CD4-positive, alpha-beta T cell (primary cell): ENCODE measurements at regions not wholly inside any gene's neighbourhood (a gene's known extent, or its start where the extent isn't known, plus 50 kb on each side); places are given as distances from the start of the nearest gene placed in this dataset.

Source experiments
- ATAC-seq: fragments of 200-7000 bp; cut with Tn5 transposase; one replicate; pipeline ENCODE4 v1.10.0; 2022; ENCODE audit warnings: mild to moderate bottlenecking; ENCODE audit not compliant: poor library complexity
- CTCF ChIA-PET: fragments of 350-600 bp; sonication (Branson Sonifier 250); formaldehyde crosslinking; loops from one replicate; lab custom pipeline; 2021; ENCODE audit warnings: antibody characterized with exemption, inconsistent platforms; lab: Charles Lee
- POLR2A ChIA-PET: fragments of 350-600 bp; sonication (Branson Sonifier 250); formaldehyde crosslinking; loops from one replicate; lab custom pipeline; 2021; ENCODE audit warnings: antibody characterized with exemption, inconsistent platforms; lab: Charles Lee
- DNase-seq, 14 experiments: peaks; one replicate each; pipeline ENCODE4 v3.0.0-alpha.2; 2013 to 2020; ENCODE audit warnings: mixed read lengths in 2 of 14
- H3K27ac ChIP-seq, 2 donors: one replicate each; pipeline versions ENCODE4 v1.5.1 to v1.7.0; 2013; ENCODE audit warnings: low read length in 2 of 2, low read depth in 1 of 2, mild to moderate bottlenecking in 1 of 2
- H3K27me3 ChIP-seq, 2 experiments: 1 replicate in 1 of 2; 2 replicates in 1 of 2; pipeline versions ENCODE4 v1.6.1 to v1.7.0; 2013; ENCODE audit warnings: low read length in 2 of 2, control low read depth in 1 of 2, mild to moderate bottlenecking in 1 of 2, moderate library complexity in 1 of 2; ENCODE audit not compliant: insufficient read depth in 2 of 2, control insufficient read depth in 1 of 2
- H3K36me3 ChIP-seq: one replicate; pipeline ENCODE4 v1.6.1; 2013; ENCODE audit warnings: low read length, control low read depth; ENCODE audit not compliant: insufficient read depth
- H3K4me1 ChIP-seq: one replicate; pipeline ENCODE4 v1.6.1; 2013; ENCODE audit warnings: low read length, control low read depth; ENCODE audit not compliant: insufficient read depth
- H3K4me3 ChIP-seq: one replicate; pipeline ENCODE4 v1.5.1; 2013; ENCODE audit warnings: mild to moderate bottlenecking, low read length, moderate library complexity
- H3K9me3 ChIP-seq, 2 experiments: 1 replicate in 1 of 2; 2 replicates in 1 of 2; pipeline versions ENCODE4 v1.6.1 to v1.7.0; 2013; ENCODE audit warnings: low read length in 2 of 2, mild to moderate bottlenecking in 2 of 2, control low read depth in 1 of 2, moderate library complexity in 1 of 2; ENCODE audit not compliant: control insufficient read depth in 1 of 2, insufficient read depth in 1 of 2
- H3K27ac Mint-ChIP-seq: one replicate; pipeline ENCODE4 v1.8.0; 2020; ENCODE audit warnings: mixed read lengths
- H3K27me3 Mint-ChIP-seq: one replicate; pipeline ENCODE4 v1.8.0; 2021; ENCODE audit warnings: mixed read lengths
- H3K36me3 Mint-ChIP-seq: one replicate; pipeline ENCODE4 v1.8.0; 2021; ENCODE audit warnings: low read depth, mixed read lengths
- H3K4me1 Mint-ChIP-seq: one replicate; pipeline ENCODE4 v1.8.0; 2021; ENCODE audit warnings: low read depth, mixed read lengths
- H3K4me3 Mint-ChIP-seq: one replicate; pipeline ENCODE4 v1.8.0; 2020; ENCODE audit warnings: mild to moderate bottlenecking, mixed read lengths
- H3K9me3 Mint-ChIP-seq: one replicate; pipeline ENCODE4 v1.8.0; 2020; ENCODE audit warnings: mixed read lengths
- CTCF ChIP-seq: fragments of 200-600 bp; IDR thresholded peaks from one replicate; pipeline ENCODE4 v1.8.0; 2022; ENCODE audit warnings: antibody characterized with exemption, mild to moderate bottlenecking
- intact Hi-C, 2 experiments: fragments of 100-400 bp; cut with DNase I in 1 of 2; cut with micrococcal nuclease in 1 of 2; formaldehyde crosslinking; loops; one replicate each; pipeline versions ENCODE4 v1.15.1 to v1.9.0; 2023 to 2025; cut with DNase I, micrococcal nuclease

GRCh38 chr14:51807356-51807755 is 53.1 kb upstream of the GNG2 start:
- no peak overlapping the region for H3K27ac Mint-ChIP-seq
- no peak overlapping the region for H3K4me3 Mint-ChIP-seq
- peaks cover 3% of the 10 kb centered on the region for H3K27me3 Mint-ChIP-seq
- Histone ChIP-seq H3K4me1 (no peaks in the 10 kb centered on the region), H3K4me3 (no peak overlapping the region), H3K27ac (no peak overlapping the region), H3K9me3 (no peaks in the 10 kb centered on the region), H3K27me3 (no peaks in the 10 kb centered on the region), H3K36me3 (no peaks in the 10 kb centered on the region)
- CTCF ChIA-PET = no interaction called here
- no peak for TF ChIP-seq CTCF
- no peaks in the 10 kb centered on the region for H3K4me1 Mint-ChIP-seq
- no peak for DNase-seq
- ATAC-seq = no peak
- POLR2A ChIA-PET = no interaction called here
- peaks cover 4% of the 10 kb centered on the region for H3K9me3 Mint-ChIP-seq
- H3K36me3 Mint-ChIP-seq = no peaks in the 10 kb centered on the region
- intact Hi-C loops = no loop called here
